ENCODE measurements at regions not wholly inside any gene's neighbourhood (a gene's known extent, or its start where the extent isn't known, plus 50 kb on each side); places are given as distances from the start of the nearest gene placed in this dataset.

- no peak overlapping the region for H3K9ac ChIP-seq (ENCODE audit: low read length in 3 of 3)
- H3K27me3 ChIP-seq (ENCODE audit: control insufficient read depth, insufficient read depth, low read length) = no peaks in the 10 kb centered on the region
- no peaks in the 10 kb centered on the region for H3K36me3 ChIP-seq (ENCODE audit: control insufficient read depth in 2 of 3, insufficient read depth in 3 of 3, low read length in 3 of 3)
- H3K4me3 ChIP-seq (ENCODE audit: low read length in 3 of 3) = no peak overlapping the region
- no peaks in the 10 kb centered on the region for H3K4me1 ChIP-seq (ENCODE audit: control insufficient read depth in 2 of 3, insufficient read depth in 2 of 3, low read depth in 1 of 3, low read length in 3 of 3)
- H3K9me3 ChIP-seq (ENCODE audit: control insufficient read depth in 2 of 3, insufficient read depth in 1 of 3, low read length in 3 of 3) = peaks cover 0 to 19% (median 8%) of the 10 kb centered on the region in 3 donors
- no peak for TF ChIP-seq CTCF (IDR thresholded peaks at IDR 0.05; ENCODE audit: borderline replicate concordance, extremely low read depth, insufficient read depth)
- no peak overlapping the region for H3K27ac ChIP-seq (ENCODE audit: low read depth in 2 of 2, low read length in 2 of 2)
- FAIRE-seq (no peak), DNase-seq (no peak)
- intact Hi-C loops (cut with DNase I) = no loop called here
Measured at GRCh38 chr4:55284331-55284730, 61.7 kb upstream of the SRD5A3 start.

GRCh38 chr4:55291227-55291640 lies 54.8 kb upstream of the SRD5A3 start:
- Histone ChIP-seq H3K27ac (ENCODE audit: low read depth in 2 of 2, low read length in 2 of 2) (no peak overlapping the region), H3K27me3 (ENCODE audit: control insufficient read depth, insufficient read depth, low read length) (no peaks in the 10 kb centered on the region), H3K4me3 (ENCODE audit: low read length in 3 of 3) (no peak overlapping the region), H3K36me3 (ENCODE audit: control insufficient read depth in 2 of 3, insufficient read depth in 3 of 3, low read length in 3 of 3) (no peaks in the 10 kb centered on the region), H3K9ac (ENCODE audit: low read length in 3 of 3) (no peak overlapping the region), H3K9me3 (ENCODE audit: control insufficient read depth in 2 of 3, insufficient read depth in 1 of 3, low read length in 3 of 3) (no peaks in the 10 kb centered on the region), H3K4me1 (ENCODE audit: control insufficient read depth in 2 of 3, insufficient read depth in 2 of 3, low read depth in 1 of 3, low read length in 3 of 3) (no peaks in the 10 kb centered on the region)
- no peak for DNase-seq
- no peak for TF ChIP-seq CTCF (IDR thresholded peaks at IDR 0.05; ENCODE audit: borderline replicate concordance, extremely low read depth, insufficient read depth)
- FAIRE-seq = no peak
- intact Hi-C loops (cut with DNase I) = no loop called here

- Histone ChIP-seq H3K4me1 (ENCODE audit: control insufficient read depth in 2 of 3, insufficient read depth in 2 of 3, low read depth in 1 of 3, low read length in 3 of 3) (no peaks in the 10 kb centered on the region), H3K27ac (ENCODE audit: low read depth in 2 of 2, low read length in 2 of 2) (no peak overlapping the region), H3K27me3 (ENCODE audit: control insufficient read depth, insufficient read depth, low read length) (no peaks in the 10 kb centered on the region), H3K9ac (ENCODE audit: low read length in 3 of 3) (no peak overlapping the region), H3K36me3 (ENCODE audit: control insufficient read depth in 2 of 3, insufficient read depth in 3 of 3, low read length in 3 of 3) (no peaks in the 10 kb centered on the region), H3K9me3 (ENCODE audit: control insufficient read depth in 2 of 3, insufficient read depth in 1 of 3, low read length in 3 of 3) (no peaks in the 10 kb centered on the region), H3K4me3 (ENCODE audit: low read length in 3 of 3) (no peak overlapping the region)
- no peak for TF ChIP-seq CTCF (IDR thresholded peaks at IDR 0.05; ENCODE audit: borderline replicate concordance, extremely low read depth, insufficient read depth)
- DNase-seq (no peak), FAIRE-seq (no peak)
- intact Hi-C loops (cut with DNase I) = no loop called here
Measured at GRCh38 chr4:55296096-55296495, 49.9 kb upstream of the SRD5A3 start.
